Esophagus squamous epithelium (tissue), 4 donors: ENCODE measurements at regions not wholly inside any gene's neighbourhood (a gene's known extent, or its start where the extent isn't known, plus 50 kb on each side); places are given as distances from the start of the nearest gene placed in this dataset.

Experiments
- CTCF ChIP-seq, 6 experiments: fragments of 450-650 bp in 4 of 6; fragments of 200-600 bp in 2 of 6; sonication (generic) in 2 of 6; IDR thresholded peaks; one replicate each; pipeline ENCODE4 v1.5.1; 2016 to 2019; ENCODE audit warnings: antibody characterized with exemption in 6 of 6, mild to moderate bottlenecking in 4 of 6, moderate library complexity in 4 of 6
- POLR2A ChIP-seq, 4 donors: fragments of 450-650 bp; IDR thresholded peaks; one replicate each; pipeline ENCODE4 v1.6.1; 2017; ENCODE audit warnings: antibody characterized with exemption in 4 of 4, mild to moderate bottlenecking in 4 of 4, moderate library complexity in 3 of 4

GRCh38 chr7:12493407-12493806, 77.1 kb upstream of the SCIN start:
- no peak for TF ChIP-seq CTCF (IDR thresholded peaks at IDR 0.05)
- no peak for TF ChIP-seq POLR2A (IDR thresholded peaks at IDR 0.05)
